ENCODE measurements at regions not wholly inside any gene's neighbourhood (a gene's known extent, or its start where the extent isn't known, plus 50 kb on each side); places are given as distances from the start of the nearest gene placed in this dataset.

GRCh38 chr11:106277484-106277883 is 200.0 kb downstream of the AASDHPPT start:
- TF ChIP-seq CTCF (IDR thresholded peaks at IDR 0.05; ENCODE audit: extremely low read depth in 1 of 2, insufficient read depth in 1 of 2, low read depth in 1 of 2, low read length in 2 of 2) = no peak
- TF ChIP-seq EZH2 (IDR thresholded peaks at IDR 0.05; ENCODE audit: borderline replicate concordance, low read depth, low read length, severe bottlenecking) = no peak

Measured in endothelial cell of umbilical vein (primary cell).